ENCODE measurements at regions not wholly inside any gene's neighbourhood (a gene's known extent, or its start where the extent isn't known, plus 50 kb on each side); places are given as distances from the start of the nearest gene placed in this dataset.

DNA sequence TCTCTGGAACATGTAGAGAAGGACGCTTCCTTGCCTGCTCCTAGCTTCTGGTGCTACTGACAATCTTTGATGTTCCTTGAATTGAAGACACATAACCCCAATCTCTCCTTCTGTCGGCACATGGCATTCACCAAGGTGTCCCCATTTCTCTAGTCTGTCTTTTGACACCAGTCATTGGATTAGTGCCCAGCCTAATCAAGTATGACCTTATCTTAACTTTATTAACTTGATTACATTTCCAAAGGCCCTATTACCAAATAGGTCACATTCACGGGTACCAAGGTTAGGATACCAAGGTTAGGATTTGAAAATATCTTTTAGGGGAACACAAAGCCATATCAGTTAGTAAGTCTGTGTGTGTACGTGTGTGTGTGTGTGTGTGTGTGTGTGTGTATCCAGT, 377.9 kb downstream of the CMPK2 start:
- DNase-seq (no peak), ATAC-seq (no peak)
- no peaks in the 10 kb centered on the region for H3K4me1 ChIP-seq (ENCODE audit: insufficient read depth, low read length)
- H3K9me2 ChIP-seq (replicated peaks; ENCODE audit: low read length): no peaks in the 10 kb centered on the region
- H3K4me3 ChIP-seq (ENCODE audit: low read length): no peak overlapping the region
- no TSS peak for BruUV-seq (replicated peaks)
- no peaks in the 10 kb centered on the region for H3K27me3 ChIP-seq (ENCODE audit: low read length)
- no peaks in the 10 kb centered on the region for H3K9me3 ChIP-seq (ENCODE audit: low read length)
- no peaks in the 10 kb centered on the region for H3K36me3 ChIP-seq (ENCODE audit: low read depth, low read length)
- intact Hi-C loops (cut with micrococcal nuclease): no loop called here
- H3K4me2 ChIP-seq (ENCODE audit: low read length): no peak overlapping the region
- H2AFZ ChIP-seq (ENCODE audit: low read length): no peak overlapping the region
- ChIA-PET POLR2A (ENCODE audit: unreplicated experiment) (no interaction called here), CTCF (no interaction called here)
- H3K9ac ChIP-seq (ENCODE audit: low read length): no peak overlapping the region
- H4K20me1 ChIP-seq (ENCODE audit: low read length): no peaks in the 10 kb centered on the region
- H3F3A ChIP-seq (ENCODE audit: low read length, unreplicated experiment): no peaks in the 10 kb centered on the region
- no peak for TF ChIP-seq EZH2phosphoT487 (IDR thresholded peaks at IDR 0.05; ENCODE audit: borderline replicate concordance, low read length)
- no peak for TF ChIP-seq EZH2 (IDR thresholded peaks at IDR 0.05; ENCODE audit: low read length, unreplicated experiment)
- TF ChIP-seq, protein P1, sequence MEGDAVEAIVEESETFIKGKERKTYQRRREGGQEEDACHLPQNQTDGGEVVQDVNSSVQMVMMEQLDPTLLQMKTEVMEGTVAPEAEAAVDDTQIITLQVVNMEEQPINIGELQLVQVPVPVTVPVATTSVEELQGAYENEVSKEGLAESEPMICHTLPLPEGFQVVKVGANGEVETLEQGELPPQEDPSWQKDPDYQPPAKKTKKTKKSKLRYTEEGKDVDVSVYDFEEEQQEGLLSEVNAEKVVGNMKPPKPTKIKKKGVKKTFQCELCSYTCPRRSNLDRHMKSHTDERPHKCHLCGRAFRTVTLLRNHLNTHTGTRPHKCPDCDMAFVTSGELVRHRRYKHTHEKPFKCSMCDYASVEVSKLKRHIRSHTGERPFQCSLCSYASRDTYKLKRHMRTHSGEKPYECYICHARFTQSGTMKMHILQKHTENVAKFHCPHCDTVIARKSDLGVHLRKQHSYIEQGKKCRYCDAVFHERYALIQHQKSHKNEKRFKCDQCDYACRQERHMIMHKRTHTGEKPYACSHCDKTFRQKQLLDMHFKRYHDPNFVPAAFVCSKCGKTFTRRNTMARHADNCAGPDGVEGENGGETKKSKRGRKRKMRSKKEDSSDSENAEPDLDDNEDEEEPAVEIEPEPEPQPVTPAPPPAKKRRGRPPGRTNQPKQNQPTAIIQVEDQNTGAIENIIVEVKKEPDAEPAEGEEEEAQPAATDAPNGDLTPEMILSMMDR (conservative IDR thresholded peaks at IDR 0.05; ENCODE audit: low read depth, low read length): no peak
- H3K79me2 ChIP-seq (ENCODE audit: low read length): no peaks in the 10 kb centered on the region
- no peak overlapping the region for H3K27ac ChIP-seq (ENCODE audit: low read length)

DNA sequence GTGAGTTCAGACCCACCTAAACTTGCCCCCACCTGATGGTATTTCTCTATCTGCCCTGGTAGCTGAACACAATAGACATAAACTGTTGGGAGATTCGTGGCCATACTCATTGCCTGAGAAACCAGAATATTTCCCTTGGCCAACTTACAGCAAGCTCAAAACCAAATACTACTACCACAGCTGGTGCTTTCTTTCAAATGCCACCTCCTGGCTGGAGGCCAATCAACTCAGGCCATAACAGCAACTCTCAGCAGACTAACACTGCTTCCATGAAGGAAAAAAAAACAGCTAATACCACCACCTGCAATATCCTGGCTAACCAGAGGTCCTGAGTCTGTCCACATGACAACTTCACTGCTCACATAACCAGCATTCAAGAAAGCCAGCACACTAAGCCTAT, 373.1 kb downstream of the CMPK2 start:
- TF ChIP-seq, protein P1 (conservative IDR thresholded peaks at IDR 0.05; ENCODE audit: low read depth, low read length): no peak
- TF ChIP-seq EZH2 (IDR thresholded peaks at IDR 0.05; ENCODE audit: low read length, unreplicated experiment) (no peak), EZH2phosphoT487 (IDR thresholded peaks at IDR 0.05; ENCODE audit: borderline replicate concordance, low read length) (no peak)
- H3K36me3 ChIP-seq (ENCODE audit: low read depth, low read length): no peaks in the 10 kb centered on the region
- no peak overlapping the region for H3K4me2 ChIP-seq (ENCODE audit: low read length)
- no peaks in the 10 kb centered on the region for H3K4me1 ChIP-seq (ENCODE audit: insufficient read depth, low read length)
- no peaks in the 10 kb centered on the region for H3K9me3 ChIP-seq (ENCODE audit: low read length)
- H3F3A ChIP-seq (ENCODE audit: low read length, unreplicated experiment): no peaks in the 10 kb centered on the region
- H3K27me3 ChIP-seq (ENCODE audit: low read length): no peaks in the 10 kb centered on the region
- H3K9me2 ChIP-seq (replicated peaks; ENCODE audit: low read length): no peaks in the 10 kb centered on the region
- no peaks in the 10 kb centered on the region for H3K79me2 ChIP-seq (ENCODE audit: low read length)
- H2AFZ ChIP-seq (ENCODE audit: low read length): no peak overlapping the region
- no peak overlapping the region for H3K9ac ChIP-seq (ENCODE audit: low read length)
- intact Hi-C loops (cut with micrococcal nuclease): no loop called here
- ChIA-PET CTCF (no interaction called here), POLR2A (ENCODE audit: unreplicated experiment) (no interaction called here)
- ATAC-seq (no peak), DNase-seq (no peak)
- H4K20me1 ChIP-seq (ENCODE audit: low read length): no peaks in the 10 kb centered on the region
- H3K27ac ChIP-seq (ENCODE audit: low read length): no peak overlapping the region
- no peak overlapping the region for H3K4me3 ChIP-seq (ENCODE audit: low read length)
- no TSS peak for BruUV-seq (replicated peaks)

DNA sequence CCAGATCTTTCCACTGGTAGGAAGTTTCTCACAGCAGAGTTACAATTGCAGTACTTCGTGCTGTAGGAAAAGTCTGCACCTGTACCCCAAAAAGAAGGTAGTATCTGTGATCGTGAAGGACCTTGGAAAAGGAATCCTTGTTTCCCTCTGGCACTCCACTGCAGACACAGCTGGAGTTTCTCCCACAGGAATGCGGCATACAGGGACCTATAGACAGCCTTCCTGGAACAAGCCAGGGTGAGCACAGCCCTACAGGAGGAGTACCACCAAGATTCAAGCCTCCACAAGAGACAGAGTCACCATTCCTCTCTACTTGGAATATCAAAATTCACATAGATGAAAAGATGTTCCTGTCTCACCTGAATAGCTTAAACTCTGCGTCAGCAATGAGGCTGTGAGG, 372.4 kb downstream of the CMPK2 start:
- no peak overlapping the region for H3K4me2 ChIP-seq (ENCODE audit: low read length)
- BruUV-seq (replicated peaks): no TSS peak
- H3K27ac ChIP-seq (ENCODE audit: low read length): no peak overlapping the region
- TF ChIP-seq EZH2 (IDR thresholded peaks at IDR 0.05; ENCODE audit: low read length, unreplicated experiment) (no peak), EZH2phosphoT487 (IDR thresholded peaks at IDR 0.05; ENCODE audit: borderline replicate concordance, low read length) (no peak)
- TF ChIP-seq, protein P1 (conservative IDR thresholded peaks at IDR 0.05; ENCODE audit: low read depth, low read length): no peak
- POLR2A ChIA-PET (ENCODE audit: unreplicated experiment): no interaction called here
- no peaks in the 10 kb centered on the region for H3F3A ChIP-seq (ENCODE audit: low read length, unreplicated experiment)
- H3K79me2 ChIP-seq (ENCODE audit: low read length): no peaks in the 10 kb centered on the region
- H3K9ac ChIP-seq (ENCODE audit: low read length): no peak overlapping the region
- H3K36me3 ChIP-seq (ENCODE audit: low read depth, low read length): no peaks in the 10 kb centered on the region
- H3K9me3 ChIP-seq (ENCODE audit: low read length): no peaks in the 10 kb centered on the region
- no peak overlapping the region for H2AFZ ChIP-seq (ENCODE audit: low read length)
- ATAC-seq: no peak
- H3K9me2 ChIP-seq (replicated peaks; ENCODE audit: low read length): no peaks in the 10 kb centered on the region
- H3K4me1 ChIP-seq (ENCODE audit: insufficient read depth, low read length): no peaks in the 10 kb centered on the region
- intact Hi-C loops (cut with micrococcal nuclease): no loop called here
- no peak for DNase-seq
- H3K27me3 ChIP-seq (ENCODE audit: low read length): no peaks in the 10 kb centered on the region
- no peak overlapping the region for H3K4me3 ChIP-seq (ENCODE audit: low read length)
- CTCF ChIA-PET: no interaction called here
- H4K20me1 ChIP-seq (ENCODE audit: low read length): no peaks in the 10 kb centered on the region
